ENCODE measurements at regions not wholly inside any gene's neighbourhood (a gene's known extent, or its start where the extent isn't known, plus 50 kb on each side); places are given as distances from the start of the nearest gene placed in this dataset.

DNA sequence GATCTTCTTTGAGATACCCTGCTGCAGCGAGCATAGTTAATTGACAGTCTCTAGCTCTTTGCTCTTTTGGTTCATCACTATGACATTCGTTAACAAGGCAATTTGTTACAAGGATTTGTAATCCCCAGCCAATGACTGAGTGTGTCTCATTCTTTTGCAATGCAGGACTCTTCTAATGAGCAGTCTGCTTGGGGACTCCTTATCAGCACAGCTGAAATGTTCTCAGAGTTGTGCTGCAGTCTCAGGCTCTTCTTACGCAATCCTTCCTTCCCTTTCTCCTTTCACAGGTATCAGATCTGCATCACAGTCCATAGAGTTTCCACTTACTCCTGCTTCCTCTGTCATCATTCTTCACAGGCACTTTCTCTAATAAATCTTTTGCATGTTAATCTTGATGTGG is 161.2 kb upstream of the OGFRL1 start:
- H3K4me2 ChIP-seq (ENCODE audit: low read length) = no peak overlapping the region
- no peak overlapping the region for H3K9ac ChIP-seq (ENCODE audit: low read length)
- TF ChIP-seq EZH2phosphoT487 (IDR thresholded peaks at IDR 0.05; ENCODE audit: low read depth) = no peak
- TF ChIP-seq, protein P1, sequence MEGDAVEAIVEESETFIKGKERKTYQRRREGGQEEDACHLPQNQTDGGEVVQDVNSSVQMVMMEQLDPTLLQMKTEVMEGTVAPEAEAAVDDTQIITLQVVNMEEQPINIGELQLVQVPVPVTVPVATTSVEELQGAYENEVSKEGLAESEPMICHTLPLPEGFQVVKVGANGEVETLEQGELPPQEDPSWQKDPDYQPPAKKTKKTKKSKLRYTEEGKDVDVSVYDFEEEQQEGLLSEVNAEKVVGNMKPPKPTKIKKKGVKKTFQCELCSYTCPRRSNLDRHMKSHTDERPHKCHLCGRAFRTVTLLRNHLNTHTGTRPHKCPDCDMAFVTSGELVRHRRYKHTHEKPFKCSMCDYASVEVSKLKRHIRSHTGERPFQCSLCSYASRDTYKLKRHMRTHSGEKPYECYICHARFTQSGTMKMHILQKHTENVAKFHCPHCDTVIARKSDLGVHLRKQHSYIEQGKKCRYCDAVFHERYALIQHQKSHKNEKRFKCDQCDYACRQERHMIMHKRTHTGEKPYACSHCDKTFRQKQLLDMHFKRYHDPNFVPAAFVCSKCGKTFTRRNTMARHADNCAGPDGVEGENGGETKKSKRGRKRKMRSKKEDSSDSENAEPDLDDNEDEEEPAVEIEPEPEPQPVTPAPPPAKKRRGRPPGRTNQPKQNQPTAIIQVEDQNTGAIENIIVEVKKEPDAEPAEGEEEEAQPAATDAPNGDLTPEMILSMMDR (IDR thresholded peaks at IDR 0.05; ENCODE audit: low read depth, low read length) = no peak
- no peaks in the 10 kb centered on the region for H3K27me3 ChIP-seq (ENCODE audit: low read depth, low read length)
- no peaks in the 10 kb centered on the region for H4K20me1 ChIP-seq (ENCODE audit: insufficient read depth, low read length)
- H3K27ac ChIP-seq (ENCODE audit: low read length) = no peak overlapping the region
- H3K36me3 ChIP-seq (replicated peaks; ENCODE audit: low read depth, low read length) = no peaks in the 10 kb centered on the region
- H3K4me1 ChIP-seq (ENCODE audit: low read length) = peaks cover 3% of the 10 kb centered on the region; the same call in 1 of the 2 replicates
- no peak overlapping the region for H3K4me3 ChIP-seq (ENCODE audit: low read length)
- no peaks in the 10 kb centered on the region for H3K79me2 ChIP-seq (ENCODE audit: low read length)
- H2AFZ ChIP-seq (ENCODE audit: low read depth, low read length) = no peak overlapping the region
- H3K9me3 ChIP-seq (ENCODE audit: insufficient read depth, low read length) = no peaks in the 10 kb centered on the region

DNA sequence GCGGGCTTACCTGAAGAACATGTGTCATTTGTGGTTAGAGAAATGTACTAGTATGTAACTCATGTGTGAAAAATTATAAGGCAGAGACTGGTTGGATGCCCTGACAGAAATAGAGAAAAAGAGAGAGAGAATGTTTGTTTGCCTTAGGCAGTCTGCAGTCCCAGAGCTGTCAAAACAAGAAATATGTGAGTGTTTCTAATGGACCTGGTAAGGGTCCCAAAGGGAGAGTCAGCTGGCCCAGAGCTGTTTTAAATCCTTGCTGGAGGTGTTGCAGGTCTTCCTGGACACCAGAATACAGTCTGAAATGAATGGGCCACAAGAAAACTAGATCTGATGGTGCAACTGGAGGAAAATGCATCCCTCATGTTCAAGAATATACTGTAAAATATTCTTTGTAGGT is 158.3 kb upstream of the OGFRL1 start:
- H3K9me3 ChIP-seq (ENCODE audit: insufficient read depth, low read length) = no peaks in the 10 kb centered on the region

DNA sequence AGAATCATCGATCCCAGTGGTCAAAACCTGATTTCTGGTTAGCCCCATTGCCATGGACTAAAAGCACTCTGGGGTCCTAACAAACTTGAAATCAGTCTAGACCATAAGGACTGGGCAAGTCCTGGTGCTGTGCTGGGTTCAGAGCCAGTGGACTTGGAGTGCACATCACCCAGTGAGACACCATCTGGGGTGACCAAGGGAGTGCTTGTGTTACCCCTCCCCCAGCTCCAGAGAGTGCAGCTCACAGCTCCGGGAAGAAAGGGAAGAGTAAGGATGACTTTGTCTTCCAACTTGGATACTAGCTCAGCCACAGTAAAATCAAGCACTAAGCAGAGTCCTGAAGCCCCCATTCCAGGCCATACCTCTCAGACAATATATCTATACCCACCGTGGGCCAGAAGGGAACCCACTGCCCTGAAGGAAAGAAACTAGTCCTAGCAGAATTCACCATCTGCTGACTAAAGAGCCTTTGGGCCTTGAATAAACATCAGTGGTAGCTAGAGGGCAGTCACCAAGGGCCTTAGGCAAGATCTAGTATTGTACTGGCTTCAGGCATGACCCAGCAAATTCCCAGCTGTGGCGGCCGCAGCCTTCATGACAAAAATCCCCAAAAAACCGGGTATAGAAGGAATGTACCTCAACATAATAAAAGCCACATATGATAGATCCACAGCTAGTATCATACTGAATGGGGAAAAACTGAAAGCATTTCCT is 153.5 kb upstream of the OGFRL1 start:
- Histone ChIP-seq H3K4me2 (ENCODE audit: low read length) (no peak overlapping the region), H3K27me3 (ENCODE audit: low read depth, low read length) (no peaks in the 10 kb centered on the region), H3K4me1 (ENCODE audit: low read length) (no peaks in the 10 kb centered on the region), H3K9me3 (ENCODE audit: insufficient read depth, low read length) (no peaks in the 10 kb centered on the region), H2AFZ (ENCODE audit: low read depth, low read length) (no peak overlapping the region), H3K4me3 (ENCODE audit: low read length) (no peak overlapping the region), H3K36me3 (replicated peaks; ENCODE audit: low read depth, low read length) (no peaks in the 10 kb centered on the region), H4K20me1 (ENCODE audit: insufficient read depth, low read length) (no peaks in the 10 kb centered on the region), H3K79me2 (ENCODE audit: low read length) (no peaks in the 10 kb centered on the region), H3K27ac (ENCODE audit: low read length) (no peak overlapping the region), H3K9ac (ENCODE audit: low read length) (no peak overlapping the region)
- no peak for TF ChIP-seq EZH2phosphoT487 (IDR thresholded peaks at IDR 0.05; ENCODE audit: low read depth)
- TF ChIP-seq, protein P1 (IDR thresholded peaks at IDR 0.05; ENCODE audit: low read depth, low read length) = no peak

More for the DNA sequence above, 158.3 kb upstream of the OGFRL1 start:
- H3K4me3 ChIP-seq (ENCODE audit: low read length) = no peak overlapping the region
- no peaks in the 10 kb centered on the region for H3K79me2 ChIP-seq (ENCODE audit: low read length)
- TF ChIP-seq, protein P1 (IDR thresholded peaks at IDR 0.05; ENCODE audit: low read depth, low read length) = no peak
- no peak for TF ChIP-seq EZH2phosphoT487 (IDR thresholded peaks at IDR 0.05; ENCODE audit: low read depth)
- no peak overlapping the region for H3K4me2 ChIP-seq (ENCODE audit: low read length)
- no peak overlapping the region for H3K9ac ChIP-seq (ENCODE audit: low read length)
- no peaks in the 10 kb centered on the region for H3K36me3 ChIP-seq (replicated peaks; ENCODE audit: low read depth, low read length)
- no peaks in the 10 kb centered on the region for H3K4me1 ChIP-seq (ENCODE audit: low read length)
- no peak overlapping the region for H2AFZ ChIP-seq (ENCODE audit: low read depth, low read length)
- no peaks in the 10 kb centered on the region for H3K27me3 ChIP-seq (ENCODE audit: low read depth, low read length)
- H3K27ac ChIP-seq (ENCODE audit: low read length) = no peak overlapping the region
- H4K20me1 ChIP-seq (ENCODE audit: insufficient read depth, low read length) = no peaks in the 10 kb centered on the region

DNA sequence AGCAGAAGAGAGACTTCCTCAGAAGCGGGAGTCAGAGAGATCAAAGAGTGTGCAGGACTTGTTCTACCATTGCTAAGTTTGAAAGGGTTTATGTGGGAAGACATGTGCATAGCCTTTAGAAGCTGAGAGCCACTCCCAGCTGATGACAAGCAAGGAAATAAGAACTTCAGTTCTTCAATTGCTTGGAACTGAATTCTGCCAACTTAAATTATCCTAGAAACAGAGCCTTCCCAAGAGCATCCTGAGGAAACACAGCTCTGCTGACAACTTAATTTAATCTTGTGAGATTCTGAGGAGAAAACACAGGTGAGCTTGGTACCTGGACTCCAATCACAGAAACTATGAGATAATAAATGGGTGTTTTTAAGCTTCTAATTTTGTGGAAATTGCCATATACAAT is 150.6 kb upstream of the OGFRL1 start:
- H3K27ac ChIP-seq (ENCODE audit: low read length) = no peak overlapping the region
- no peak overlapping the region for H3K4me3 ChIP-seq (ENCODE audit: low read length)
- no peaks in the 10 kb centered on the region for H3K79me2 ChIP-seq (ENCODE audit: low read length)
- H3K4me1 ChIP-seq (ENCODE audit: low read length) = no peaks in the 10 kb centered on the region
- TF ChIP-seq EZH2phosphoT487 (IDR thresholded peaks at IDR 0.05; ENCODE audit: low read depth) = no peak
- TF ChIP-seq, protein P1 (IDR thresholded peaks at IDR 0.05; ENCODE audit: low read depth, low read length) = no peak
- H3K9me3 ChIP-seq (ENCODE audit: insufficient read depth, low read length) = no peaks in the 10 kb centered on the region
- H3K4me2 ChIP-seq (ENCODE audit: low read length) = no peak overlapping the region
- no peaks in the 10 kb centered on the region for H4K20me1 ChIP-seq (ENCODE audit: insufficient read depth, low read length)
- H3K36me3 ChIP-seq (replicated peaks; ENCODE audit: low read depth, low read length) = no peaks in the 10 kb centered on the region
- no peak overlapping the region for H3K9ac ChIP-seq (ENCODE audit: low read length)
- no peak overlapping the region for H2AFZ ChIP-seq (ENCODE audit: low read depth, low read length)
- H3K27me3 ChIP-seq (ENCODE audit: low read depth, low read length) = no peaks in the 10 kb centered on the region
